Panc1 (cell line): ENCODE measurements at regions not wholly inside any gene's neighbourhood (a gene's known extent, or its start where the extent isn't known, plus 50 kb on each side); places are given as distances from the start of the nearest gene placed in this dataset.

ENCODE experiments used
- ATAC-seq: fragments of 200-7000 bp; cut with Tn5 transposase; 2 replicates; pipeline ENCODE4 v1.9.1; 2020; ENCODE audit warnings: mild to moderate bottlenecking, moderate library complexity
- BruUV-seq: library from RNA; stranded (reverse); fragments of 400-500 nt; replicated peaks from 2 replicates; lab custom pipeline; 2021; lab: Mats Ljungman, UMichigan
- CTCF ChIA-PET: fragments of 300-600 bp; sonication (Branson Sonifier 250); formaldehyde crosslinking; loops from one replicate; lab custom pipeline; 2022; ENCODE audit warnings: antibody characterized with exemption; lab: Charles Lee
- POLR2A ChIA-PET: fragments of 300-600 bp; sonication (Branson Sonifier 250); formaldehyde crosslinking; loops from one replicate; lab custom pipeline; 2022; ENCODE audit warnings: antibody characterized with exemption; lab: Charles Lee
- DNase-seq: peaks from one replicate; pipeline ENCODE4 v3.0.0-alpha.2; 2010; ENCODE audit warnings: low read depth, low spot score
- H3K27ac ChIP-seq: 2 replicates; pipeline ENCODE4 v1.5.1; 2011; ENCODE audit warnings: mild to moderate bottlenecking, low read length, inconsistent platforms
- H3K27me3 ChIP-seq: fragments of 200-500 bp; sonication (Bioruptor generic); 2 replicates; pipeline ENCODE4 v1.6.0; 2014; ENCODE audit warnings: low read length, inconsistent platforms; ENCODE audit not compliant: control insufficient read depth, insufficient read depth
- H3K36me3 ChIP-seq: fragments of 200-500 bp; sonication (Bioruptor generic); 2 replicates; pipeline ENCODE4 v1.5.1; 2014; ENCODE audit warnings: inconsistent platforms, mild to moderate bottlenecking, low read length, moderate library complexity; ENCODE audit not compliant: control insufficient read depth, insufficient read depth
- H3K4me1 ChIP-seq: 2 replicates; pipeline ENCODE4 v1.5.1; 2011; ENCODE audit warnings: inconsistent platforms, mild to moderate bottlenecking, low read length, moderate library complexity; ENCODE audit not compliant: control insufficient read depth, insufficient read depth
- H3K4me3 ChIP-seq, 2 experiments: 2 replicates each; pipeline ENCODE4 v1.5.1; 2011 to 2012; ENCODE audit warnings: low read depth in 2 of 2, low read length in 2 of 2, mild to moderate bottlenecking in 2 of 2, inconsistent platforms in 1 of 2, moderate library complexity in 1 of 2
- H3K9me3 ChIP-seq: fragments of 200-500 bp; sonication (Bioruptor generic); 2 replicates; pipeline ENCODE4 v1.5.1; 2014; ENCODE audit warnings: low read depth, mild to moderate bottlenecking, inconsistent platforms, low read length, moderate library complexity; ENCODE audit not compliant: control insufficient read depth, insufficient read depth
- CTCF ChIP-seq: fragments of 450-650 bp; IDR thresholded peaks from 2 replicates; pipeline ENCODE4 v1.5.1; 2017; ENCODE audit warnings: mild to moderate bottlenecking
- POLR2AphosphoS5 ChIP-seq: IDR thresholded peaks from 2 replicates; pipeline ENCODE4 v1.6.1; 2012; ENCODE audit warnings: mild to moderate bottlenecking, low read depth, low read length, moderate library complexity
- REST ChIP-seq, 2 experiments: IDR thresholded peaks; 2 replicates each; pipeline ENCODE4 v1.6.1; 2011 to 2012; ENCODE audit warnings: low read depth in 2 of 2, control low read depth in 1 of 2, low read length in 1 of 2, mild to moderate bottlenecking in 1 of 2, moderate library complexity in 1 of 2; ENCODE audit not compliant: insufficient read depth in 1 of 2
- SIN3A ChIP-seq: IDR thresholded peaks from 2 replicates; pipeline ENCODE4 v1.6.1; 2012; ENCODE audit warnings: low read depth, mild to moderate bottlenecking, low read length, moderate library complexity, borderline replicate concordance; ENCODE audit not compliant: insufficient read depth
- TCF7L2 ChIP-seq: IDR thresholded peaks from 2 replicates; pipeline ENCODE4 v1.6.1; 2011; ENCODE audit warnings: mild to moderate bottlenecking, low read depth, low read length, inconsistent platforms
- in situ Hi-C: cut with HindIII; loops from 2 replicates; pipeline ENCODE4 v1.10.0; 2016; ENCODE audit warnings: low sequenced_read_pairs, low pct_unique_long_range_greater_than_20kb
- intact Hi-C: fragments of 100-400 bp; cut with micrococcal nuclease; formaldehyde crosslinking; loops from one replicate; pipeline ENCODE4 v1.10.0; 2022; ENCODE audit not compliant: unreplicated experiment

- no peaks in the 10 kb centered on the region; the same call in 1 of the 2 replicates for H3K4me1 ChIP-seq
- TF ChIP-seq POLR2AphosphoS5 = no peak
- TF ChIP-seq REST (IDR thresholded peaks at IDR 0.05; ENCODE audit: insufficient read depth in 1 of 2, low read depth in 2 of 2, low read length in 1 of 2) = no peak
- no peak for TF ChIP-seq TCF7L2
- no peak for TF ChIP-seq SIN3A
- no peak for TF ChIP-seq CTCF
- ATAC-seq (no peak), DNase-seq (no peak)
- in situ Hi-C loops (no loop called here), intact Hi-C loops (no loop called here)
- ChIA-PET CTCF (interaction anchor here (1.3 kb wide), 1 partner anchor 13 kb away, joined by 3 read pairs; no protein-coding TSS in a partner anchor), POLR2A (no interaction called here)
- H3K9me3 ChIP-seq = peaks cover 3% of the 10 kb centered on the region; the same call in 1 of the 2 replicates
- no TSS peak for BruUV-seq
- no peaks in the 10 kb centered on the region for H3K27me3 ChIP-seq
- no peak overlapping the region for H3K4me3 ChIP-seq
- no peak overlapping the region for H3K27ac ChIP-seq
- H3K36me3 ChIP-seq = no peaks in the 10 kb centered on the region
Measured at GRCh38 chr12:107597695-107598410, 87.7 kb upstream of the PWP1 start.

- POLR2A ChIA-PET = no interaction called here
- in situ Hi-C loops = no loop called here
- DNase-seq (no peak), ATAC-seq (no peak)
- H3K4me3 ChIP-seq = no peak overlapping the region
- H3K9me3 ChIP-seq = peaks cover 2% of the 10 kb centered on the region; the same call in 1 of the 2 replicates
- CTCF ChIA-PET = interaction anchor here (0.7 to 1.3 kb wide), 2 partner anchors 8 to 14 kb away, joined by 3 read pairs; no protein-coding TSS in a partner anchor
- TF ChIP-seq CTCF (no peak), SIN3A (no peak), REST (IDR thresholded peaks at IDR 0.05; ENCODE audit: insufficient read depth in 1 of 2, low read depth in 2 of 2, low read length in 1 of 2) (no peak), TCF7L2 (no peak), POLR2AphosphoS5 (no peak)
- H3K27ac ChIP-seq = no peak overlapping the region
- H3K36me3 ChIP-seq = no peaks in the 10 kb centered on the region
- intact Hi-C loops = no loop called here
- no peaks in the 10 kb centered on the region for H3K27me3 ChIP-seq
- BruUV-seq = no TSS peak
- no peaks in the 10 kb centered on the region; the same call in 1 of the 2 replicates for H3K4me1 ChIP-seq
Measured at GRCh38 chr12:107598906-107599305, 86.7 kb upstream of the PWP1 start.
